ENCODE measurements at regions not wholly inside any gene's neighbourhood (a gene's known extent, or its start where the extent isn't known, plus 50 kb on each side); places are given as distances from the start of the nearest gene placed in this dataset.

DNA sequence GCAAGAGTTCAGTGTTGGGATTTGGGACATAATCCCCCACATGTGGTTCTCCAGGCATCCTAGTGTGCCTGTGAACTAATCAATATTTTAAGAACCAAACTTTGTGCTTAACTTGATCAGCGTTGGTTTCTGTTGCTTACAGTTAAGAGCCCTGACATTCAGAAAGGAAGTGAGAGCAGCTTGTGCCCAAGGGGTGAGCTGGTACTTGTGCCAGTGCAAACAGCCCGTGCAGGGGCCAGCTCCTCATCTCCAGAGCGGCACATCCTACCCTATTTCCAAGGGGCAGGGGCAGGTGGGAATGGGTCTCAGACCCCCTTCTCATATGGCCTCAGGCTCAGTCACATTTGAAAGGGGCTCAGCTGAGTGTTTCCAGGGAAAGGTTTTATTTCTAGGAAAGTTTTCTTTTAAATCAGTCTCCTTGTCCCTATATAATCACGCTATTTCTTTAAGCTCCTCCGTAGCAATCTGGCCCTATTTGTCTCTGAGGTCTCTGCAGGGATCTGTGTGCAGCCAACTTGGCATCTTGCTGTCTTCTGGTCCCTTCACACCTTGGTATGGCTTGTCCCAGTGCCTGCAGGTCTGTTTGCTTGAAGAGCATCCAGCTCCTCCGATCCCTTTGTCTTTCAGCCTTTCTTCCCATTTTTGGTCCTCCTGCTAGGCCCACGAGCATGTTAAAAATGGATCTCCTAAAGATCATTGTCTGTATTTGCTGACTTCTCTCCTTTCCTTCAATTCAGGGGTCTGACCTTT, 358.9 kb downstream of the HRH4 start:
- no peak for DNase-seq (ENCODE audit: low read depth in 2 of 3, low spot score in 1 of 3)

GRCh38 chr18:24825397-24825796, 365.0 kb downstream of the HRH4 start:
- DNase-seq (ENCODE audit: low read depth in 2 of 3, low spot score in 1 of 3): no peak

- DNase-seq (ENCODE audit: low read depth in 2 of 3, low spot score in 1 of 3): no peak
Measured at GRCh38 chr18:24826605-24827004, 366.2 kb downstream of the HRH4 start.

GRCh38 chr18:24827501-24827900, 367.1 kb downstream of the HRH4 start:
- no peak for DNase-seq (ENCODE audit: low read depth in 2 of 3, low spot score in 1 of 3)

GRCh38 chr18:24831081-24831480, 370.6 kb downstream of the HRH4 start:
- DNase-seq (ENCODE audit: low read depth in 2 of 3, low spot score in 1 of 3): no peak

DNA sequence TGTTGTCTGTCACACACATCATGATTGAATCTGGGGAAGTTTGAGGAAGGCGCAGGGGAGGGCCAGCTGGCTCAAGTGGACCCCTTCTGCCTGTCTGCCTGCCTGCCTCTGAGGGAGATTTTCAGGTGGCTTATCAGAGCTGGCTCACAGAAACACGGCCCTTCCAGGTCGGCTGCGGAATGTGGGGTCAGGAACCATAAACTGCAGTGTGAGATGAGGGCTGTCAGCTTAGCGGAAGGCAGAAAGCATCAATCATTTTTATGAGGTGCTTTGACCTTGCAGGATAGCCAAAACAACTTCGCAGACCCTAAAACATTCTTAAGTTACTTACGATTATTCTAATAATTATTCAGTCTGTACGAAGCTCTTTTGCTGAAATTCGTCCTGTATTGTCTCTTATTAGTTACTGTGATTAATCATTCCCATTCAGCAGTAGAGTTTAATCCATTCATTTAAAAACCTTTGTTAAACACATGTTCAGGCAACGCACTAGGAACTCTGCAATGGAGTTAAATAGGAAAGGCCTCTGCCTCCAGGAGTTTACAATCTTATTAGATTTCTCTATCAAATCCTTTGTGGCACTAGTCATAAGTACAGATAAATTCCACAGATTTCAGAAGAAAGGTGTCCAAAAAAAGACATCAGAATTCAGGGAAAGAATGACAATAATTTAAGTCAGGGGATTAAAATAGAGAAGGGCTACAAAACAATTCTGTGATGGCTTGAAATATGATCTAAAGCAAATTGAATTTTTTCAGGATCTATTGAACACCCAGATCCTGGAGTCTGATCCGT, 371.6 kb downstream of the HRH4 start:
- DNase-seq (ENCODE audit: low read depth in 2 of 3, low spot score in 1 of 3): no peak

- no peak for DNase-seq (ENCODE audit: low read depth in 2 of 3, low spot score in 1 of 3)
Measured at GRCh38 chr18:24835751-24836150, 375.3 kb downstream of the HRH4 start.

DNA sequence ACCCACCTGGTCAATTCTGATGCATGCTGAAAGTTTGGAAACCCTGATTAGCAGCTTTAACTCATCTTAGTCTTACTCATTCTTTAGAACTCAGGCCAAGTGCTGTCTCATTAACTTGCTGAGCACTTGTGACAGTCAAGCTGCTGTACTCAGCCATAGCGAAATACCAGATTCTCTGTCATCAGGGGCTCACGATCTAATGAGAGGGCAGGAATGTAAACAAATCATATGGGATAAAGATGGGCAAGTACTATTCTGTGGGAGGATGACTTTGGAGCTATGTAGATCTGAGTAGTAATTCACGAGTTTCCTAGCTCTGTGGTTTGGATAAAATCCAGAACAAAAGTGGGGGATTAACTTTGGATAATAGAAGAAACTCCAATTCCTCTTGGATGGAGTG, 376.6 kb downstream of the HRH4 start:
- DNase-seq (ENCODE audit: low read depth in 2 of 3, low spot score in 1 of 3): no peak

GRCh38 chr18:24840051-24840450, 379.6 kb downstream of the HRH4 start:
- no peak for DNase-seq (ENCODE audit: low read depth in 2 of 3, low spot score in 1 of 3)

DNA sequence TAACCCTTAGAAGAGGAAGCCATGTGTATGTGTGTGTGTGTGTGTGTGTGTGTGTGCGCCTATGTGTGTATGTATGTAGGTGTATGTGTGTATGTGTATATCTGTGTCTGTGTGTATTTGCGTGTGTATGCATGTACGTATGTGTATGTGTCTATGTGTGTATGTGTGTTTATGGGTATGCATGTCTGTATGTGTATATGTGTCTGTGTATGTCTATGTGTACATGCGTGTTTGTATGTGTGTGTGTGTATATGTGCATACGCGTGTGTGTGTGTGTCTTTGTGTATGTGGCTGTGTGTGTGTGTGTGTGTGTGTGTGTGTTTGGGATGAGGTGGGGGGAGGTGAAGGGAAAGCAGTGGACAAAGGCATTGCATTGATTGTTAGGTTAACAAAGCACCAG, 380.2 kb downstream of the HRH4 start:
- no peak for DNase-seq (ENCODE audit: low read depth in 2 of 3, low spot score in 1 of 3)

- no peak for DNase-seq (ENCODE audit: low read depth in 2 of 3, low spot score in 1 of 3)
Measured at GRCh38 chr18:24841536-24841935, 381.1 kb downstream of the HRH4 start.

DNA sequence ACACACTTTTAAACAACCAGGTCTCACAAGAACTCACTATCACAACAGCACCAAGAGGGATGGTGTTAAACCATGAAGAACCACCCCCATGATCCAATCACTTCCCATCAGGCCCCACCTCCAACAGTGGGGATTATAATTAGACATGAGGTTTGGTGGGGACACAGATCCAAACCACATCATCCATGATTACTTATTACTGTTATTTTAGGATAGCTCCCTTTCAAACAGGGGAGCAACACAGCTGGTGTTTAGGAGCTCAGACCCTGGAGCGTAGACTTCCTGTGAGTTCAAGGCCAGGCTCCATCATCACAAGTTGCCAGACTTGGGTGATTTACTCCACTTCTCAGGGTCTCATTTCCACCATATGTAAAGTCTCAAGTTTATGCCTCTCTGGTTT, 382.7 kb downstream of the HRH4 start:
- DNase-seq (ENCODE audit: low read depth in 2 of 3, low spot score in 1 of 3): no peak

GRCh38 chr18:24846138-24846537, 385.7 kb downstream of the HRH4 start:
- DNase-seq (ENCODE audit: low read depth in 2 of 3, low spot score in 1 of 3): no peak

GRCh38 chr18:24850532-24850931, 390.1 kb downstream of the HRH4 start:
- no peak for DNase-seq (ENCODE audit: low read depth in 2 of 3, low spot score in 1 of 3)

DNA sequence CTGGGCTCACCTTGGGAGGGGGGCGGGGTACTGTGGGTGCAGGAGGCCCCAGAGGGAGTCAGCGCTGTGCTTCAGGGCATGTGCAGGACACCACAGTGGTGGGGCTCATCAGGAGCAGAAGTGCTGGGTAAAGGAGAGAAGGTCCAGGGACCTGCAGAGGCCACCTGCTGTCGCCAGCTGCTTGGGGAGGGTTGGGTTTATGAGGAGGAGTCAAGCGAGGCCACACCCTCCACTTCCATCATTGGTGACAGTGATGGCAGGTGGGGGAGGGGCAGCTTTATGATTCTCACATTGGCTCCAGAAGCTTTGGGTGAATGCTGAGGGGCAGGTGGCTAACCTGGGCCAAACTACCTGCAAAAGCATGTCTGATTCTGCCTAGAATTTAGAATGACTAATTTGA, 392.6 kb downstream of the HRH4 start:
- no peak for DNase-seq (ENCODE audit: low read depth in 2 of 3, low spot score in 1 of 3)

GRCh38 chr18:24860978-24861680, 400.7 kb downstream of the HRH4 start:
- no peak for DNase-seq (ENCODE audit: low read depth in 2 of 3, low spot score in 1 of 3)

DNA sequence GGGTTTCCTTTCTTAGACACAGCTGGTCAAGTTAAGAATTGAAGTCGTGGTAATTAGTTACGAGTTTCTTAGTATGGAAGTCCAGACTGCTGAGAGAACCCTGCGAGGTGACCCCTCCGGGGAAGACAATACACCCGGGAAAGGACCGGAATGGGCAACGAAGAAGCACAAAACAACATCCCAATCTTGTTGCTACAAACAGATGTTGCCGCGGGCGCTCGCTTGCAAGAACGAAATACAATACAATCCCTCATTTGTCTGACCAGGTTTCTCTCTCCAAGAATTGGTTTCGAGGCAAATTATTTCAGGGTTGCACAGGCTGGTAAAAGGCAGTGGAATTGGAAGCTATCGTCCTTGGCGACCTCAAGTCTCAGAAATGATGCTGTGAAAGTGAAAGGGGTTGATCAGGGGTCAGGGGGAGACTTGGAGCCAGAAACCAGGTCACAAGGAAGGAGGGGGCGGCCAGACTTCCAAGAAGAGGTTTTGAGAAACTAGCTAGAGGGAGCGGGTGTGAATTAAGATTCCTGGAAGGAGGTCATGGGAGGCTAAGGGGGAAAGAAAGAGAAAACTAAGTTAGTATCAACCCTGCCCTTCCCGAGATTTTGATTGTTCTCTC, 401.9 kb downstream of the HRH4 start:
- DNase-seq (ENCODE audit: low read depth in 2 of 3, low spot score in 1 of 3): no peak

- no peak for DNase-seq (ENCODE audit: low read depth in 2 of 3, low spot score in 1 of 3)
Measured at GRCh38 chr18:24868311-24868710, 407.9 kb downstream of the HRH4 start.

GRCh38 chr18:24868760-24869237, 408.4 kb downstream of the HRH4 start:
- no peak for DNase-seq (ENCODE audit: low read depth in 2 of 3, low spot score in 1 of 3)

GRCh38 chr18:24869285-24869684, 408.8 kb downstream of the HRH4 start:
- DNase-seq (ENCODE audit: low read depth in 2 of 3, low spot score in 1 of 3): no peak

GRCh38 chr18:24875286-24875685, 414.8 kb downstream of the HRH4 start:
- no peak for DNase-seq (ENCODE audit: low read depth in 2 of 3, low spot score in 1 of 3)
